Cerebellar nuclear complex (tissue), 1 donor: ENCODE measurements at regions not wholly inside any gene's neighbourhood (a gene's known extent, or its start where the extent isn't known, plus 50 kb on each side); places are given as distances from the start of the nearest gene placed in this dataset.

Experiments
- DNase-seq, 2 experiments: peaks; one replicate each; lab custom pipeline; 2025; lab: John Stamatoyannopoulos, UW

GRCh38 chr4:123096038-123096437, 173.6 kb upstream of the NUDT6 start:
- no peak for DNase-seq

- no peak for DNase-seq
Measured at GRCh38 chr4:123102897-123103471, 180.6 kb upstream of the NUDT6 start.

DNA sequence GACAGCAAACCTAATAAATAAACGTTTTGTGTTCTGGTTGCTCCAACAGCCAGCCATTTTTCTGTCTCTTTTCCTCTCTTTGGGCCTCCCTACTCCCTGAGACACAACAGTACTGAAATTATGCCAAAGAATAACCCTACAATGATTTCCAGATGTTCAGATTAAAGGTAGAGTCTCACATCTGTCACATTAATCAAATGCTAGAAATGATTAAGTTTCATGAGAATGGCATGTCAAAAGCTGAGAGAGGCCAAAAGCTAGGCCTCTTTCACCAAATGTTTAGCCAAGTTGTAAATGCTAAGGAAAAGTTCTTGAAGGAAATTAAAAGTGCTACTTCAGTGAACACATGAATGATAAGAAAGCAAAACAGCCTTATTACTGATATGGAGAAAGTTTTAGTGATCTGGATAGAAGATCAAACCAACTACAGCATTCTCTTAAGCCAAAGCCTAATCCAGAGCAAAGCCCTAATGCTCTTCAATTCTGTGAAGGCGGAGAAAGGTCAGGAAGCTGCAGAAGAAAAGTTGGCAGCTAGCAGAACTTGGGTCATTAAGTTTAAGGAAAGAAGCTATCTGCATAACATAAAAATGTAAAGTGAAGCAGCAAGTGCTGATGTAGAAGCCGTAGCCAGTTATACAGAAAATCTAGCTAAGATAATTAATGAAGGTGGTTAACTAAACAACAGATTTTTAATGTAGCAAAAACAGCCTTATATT, 182.1 kb upstream of the NUDT6 start:
- DNase-seq: no peak

DNA sequence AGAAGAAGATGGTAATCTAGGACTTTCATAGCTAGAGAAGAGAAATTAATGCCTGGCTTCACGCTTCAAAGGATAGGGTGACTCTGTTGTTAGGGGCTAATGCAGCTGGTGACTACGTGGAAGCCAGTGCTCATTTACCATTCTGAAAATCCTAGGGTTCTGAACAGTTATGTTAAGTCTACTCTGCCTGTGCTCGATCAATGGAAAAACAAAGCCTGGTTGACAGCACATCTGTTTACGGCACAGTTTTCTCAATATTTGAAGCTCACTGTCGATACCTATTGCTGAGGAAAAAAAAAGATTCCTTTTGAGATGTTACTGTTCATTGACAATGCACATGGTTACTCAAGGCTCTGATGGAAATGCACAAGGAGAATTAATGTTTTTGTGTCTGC, 182.6 kb upstream of the NUDT6 start:
- DNase-seq: no peak

- no peak for DNase-seq
Measured at GRCh38 chr4:123106747-123107146, 184.3 kb upstream of the NUDT6 start.

DNA sequence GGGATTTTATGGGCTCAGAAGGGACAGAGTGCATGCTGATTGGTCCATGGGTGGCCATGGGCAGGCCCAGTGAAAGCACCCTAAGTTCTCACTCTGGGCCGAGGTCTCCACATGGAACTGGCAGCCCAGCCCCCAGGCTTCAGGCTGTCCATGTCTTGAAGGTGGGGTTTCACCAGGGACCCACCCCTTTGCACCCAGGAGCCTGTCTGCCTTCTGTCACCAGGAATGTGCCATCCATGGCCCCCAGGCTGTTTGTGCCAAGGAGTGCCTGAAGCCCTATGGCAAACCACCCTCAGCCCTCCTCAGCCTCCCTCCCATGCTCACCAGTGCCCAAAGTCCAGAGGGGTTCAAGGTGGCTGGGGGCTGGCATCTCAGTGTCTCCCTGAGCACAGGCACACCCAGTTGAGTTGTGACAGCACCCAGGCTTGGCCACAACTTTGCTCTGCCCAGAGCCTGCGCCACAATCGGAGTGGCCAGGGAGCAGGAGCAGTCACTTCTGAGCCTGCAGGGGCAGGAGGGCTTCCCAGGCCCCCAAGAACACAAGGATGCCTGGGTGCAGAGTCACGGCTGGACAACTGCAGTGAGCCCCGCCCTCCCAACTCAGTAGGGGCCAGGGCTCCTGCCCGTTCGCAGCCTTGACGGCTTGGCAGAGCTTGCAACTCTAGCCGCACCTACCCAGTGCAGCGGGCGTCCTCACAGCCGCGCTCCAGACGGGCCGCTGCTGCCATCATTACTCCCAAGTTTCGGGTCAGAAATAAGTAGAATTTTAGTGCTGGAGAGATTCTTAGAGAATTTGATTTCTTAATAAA, 185.3 kb upstream of the NUDT6 start:
- DNase-seq: no peak

GRCh38 chr4:123109139-123109538, 186.7 kb upstream of the NUDT6 start:
- DNase-seq: no peak

- no peak for DNase-seq
Measured at GRCh38 chr4:123110147-123110546, 187.8 kb upstream of the NUDT6 start.

DNA sequence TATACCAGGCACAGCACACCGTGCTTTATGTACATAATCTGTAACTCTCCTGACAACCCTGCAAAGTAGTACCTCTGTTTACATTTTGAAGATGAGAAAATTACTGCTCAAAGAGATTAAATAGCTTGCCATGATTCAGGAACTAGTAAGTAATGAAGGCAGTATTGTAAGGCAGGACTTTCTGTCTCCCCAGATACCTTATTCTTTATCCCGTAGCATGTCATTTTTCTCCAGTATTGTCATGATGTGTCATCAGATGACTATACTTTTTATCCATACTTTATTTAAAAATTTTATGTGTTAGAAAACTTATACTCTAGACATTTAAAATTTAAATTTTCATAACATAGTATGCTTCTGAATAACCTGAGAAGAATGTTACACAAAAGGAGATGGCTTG, 188.3 kb upstream of the NUDT6 start:
- no peak for DNase-seq

- DNase-seq: no peak
Measured at GRCh38 chr4:123113155-123113554, 190.8 kb upstream of the NUDT6 start.

DNA sequence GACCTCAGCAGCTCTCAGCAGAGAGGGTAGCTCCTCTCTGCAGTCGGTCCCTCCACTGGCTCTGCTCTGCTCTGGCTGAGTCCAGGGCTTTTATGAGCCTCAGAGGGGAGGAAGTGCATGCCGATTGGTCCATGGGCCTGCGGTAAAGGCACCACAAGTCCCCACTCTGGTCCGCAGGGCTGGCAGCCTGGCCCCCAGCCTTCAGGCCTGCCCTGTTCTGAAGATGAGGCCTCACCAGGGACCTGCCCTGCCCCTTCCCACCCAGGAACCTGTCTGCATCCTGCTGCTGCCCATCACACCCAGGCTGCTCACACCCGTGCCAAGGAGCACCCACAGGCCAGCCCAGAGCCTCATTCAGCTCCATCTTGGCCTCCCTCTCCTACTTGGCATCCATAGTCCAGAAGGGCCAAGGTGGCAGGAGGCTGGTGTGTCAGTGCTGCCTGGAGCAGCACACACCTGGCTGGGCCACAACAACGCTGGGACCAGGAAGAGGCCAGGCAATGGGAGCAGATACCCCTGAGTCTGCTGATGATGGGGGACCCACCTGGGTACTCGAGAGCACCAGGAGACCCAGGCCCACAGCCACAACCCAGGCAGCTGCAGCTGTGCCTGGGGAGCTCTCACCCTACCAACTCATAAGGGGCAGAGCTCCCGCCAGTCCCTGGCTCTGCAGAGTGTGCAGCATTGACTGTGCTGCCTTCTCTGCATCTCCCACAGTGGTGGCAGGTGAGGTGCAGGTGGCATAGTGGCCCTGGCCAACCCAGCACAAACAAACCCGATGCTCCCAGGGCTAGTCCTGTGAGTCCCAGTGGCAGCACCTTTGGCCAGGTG, 191.9 kb upstream of the NUDT6 start:
- no peak for DNase-seq

- no peak for DNase-seq
Measured at GRCh38 chr4:123114915-123115756, 192.7 kb upstream of the NUDT6 start.

DNA sequence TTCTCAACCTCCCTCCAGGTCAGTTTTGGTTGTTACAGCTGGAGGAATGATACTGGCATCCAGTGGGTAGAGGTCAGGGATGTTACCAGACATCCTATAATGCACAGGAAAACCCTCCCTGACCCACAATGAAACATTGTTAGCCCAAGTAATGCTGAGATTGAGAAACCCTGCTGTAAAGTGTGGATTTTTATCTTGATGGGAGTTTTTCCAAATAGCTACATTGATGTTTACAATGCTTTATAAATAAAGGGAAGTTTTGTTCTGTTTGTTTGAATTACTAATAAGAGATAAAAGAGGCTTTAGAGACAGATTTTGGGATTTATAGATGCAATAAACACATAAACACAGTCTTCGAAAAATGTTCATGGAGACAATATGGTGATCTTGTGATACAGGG, 194.0 kb upstream of the NUDT6 start:
- no peak for DNase-seq

DNA sequence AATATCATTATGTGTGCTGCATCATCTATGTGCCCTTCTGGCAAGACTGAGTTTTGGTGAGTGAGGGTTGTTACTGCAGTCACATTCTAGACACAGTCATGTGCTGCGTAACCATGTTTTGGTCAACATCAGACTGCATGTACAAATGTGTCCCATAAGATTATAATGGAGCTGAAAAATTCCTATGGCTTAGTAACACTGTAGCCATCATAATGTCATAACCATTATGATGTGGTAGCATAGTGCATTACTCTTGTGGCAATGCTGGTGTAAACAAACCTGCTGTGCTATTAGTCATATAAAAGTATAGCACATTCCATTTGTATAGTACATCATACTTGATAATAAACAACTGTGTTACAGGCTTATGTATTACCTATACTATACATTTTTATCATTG, 198.1 kb upstream of the NUDT6 start:
- no peak for DNase-seq

- DNase-seq: no peak
Measured at GRCh38 chr4:123121241-123121907, 199.0 kb upstream of the NUDT6 start.

DNA sequence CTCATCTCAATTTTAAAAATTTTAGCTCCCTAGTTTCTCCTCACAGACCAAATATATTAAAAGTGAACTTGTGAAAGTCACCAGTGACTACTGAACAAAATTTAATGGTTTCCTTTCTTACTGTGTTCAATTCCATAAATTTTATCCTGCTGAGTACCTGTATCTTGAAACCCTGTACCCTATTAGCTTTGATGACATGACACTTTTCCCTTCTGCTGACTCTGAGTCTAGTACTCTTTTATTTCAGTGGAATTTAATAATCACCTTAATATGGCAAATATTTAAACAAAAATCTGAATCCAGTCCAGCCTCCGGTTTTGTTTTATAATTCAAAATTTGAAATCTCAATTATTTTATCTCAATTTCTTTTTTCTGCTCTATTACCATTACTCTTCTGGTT, 203.1 kb upstream of the NUDT6 start:
- DNase-seq: no peak

DNA sequence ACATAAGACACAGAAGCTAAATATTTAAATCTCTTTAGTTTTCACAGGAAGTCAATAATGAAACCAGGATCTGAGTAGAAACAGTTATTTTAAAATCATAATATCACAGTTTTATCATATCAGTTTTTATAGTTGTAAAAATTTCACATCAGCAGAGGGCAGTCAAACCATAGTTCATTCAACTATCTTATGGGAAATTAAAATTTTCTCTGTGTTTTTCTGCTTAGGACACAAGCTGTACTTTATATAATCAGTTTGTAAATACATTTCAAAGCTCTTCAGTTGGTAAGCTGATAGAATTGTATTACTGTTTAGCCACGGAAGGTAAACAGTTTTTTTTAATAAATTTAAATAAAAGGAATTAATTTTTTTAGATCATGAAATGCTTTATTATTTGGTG, 204.8 kb upstream of the NUDT6 start:
- no peak for DNase-seq

DNA sequence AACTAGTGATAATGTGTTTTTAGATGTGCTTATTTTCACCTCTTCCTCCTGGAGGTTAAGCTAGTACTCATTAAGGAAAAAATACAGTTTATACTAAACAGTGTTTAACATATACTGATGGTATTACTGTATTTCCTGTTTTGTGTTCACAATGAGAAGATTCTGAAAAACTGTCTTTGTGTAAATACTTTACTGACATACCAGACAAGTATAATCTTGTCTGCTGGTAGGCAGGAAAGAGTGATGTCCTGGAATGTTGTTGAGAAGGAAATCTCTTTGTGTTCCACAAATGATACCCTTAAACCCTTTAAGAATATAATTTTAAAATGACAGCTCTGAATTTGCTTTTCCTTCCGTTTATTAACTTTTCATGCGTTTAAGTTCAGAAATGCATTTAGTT, 205.5 kb upstream of the NUDT6 start:
- no peak for DNase-seq

DNA sequence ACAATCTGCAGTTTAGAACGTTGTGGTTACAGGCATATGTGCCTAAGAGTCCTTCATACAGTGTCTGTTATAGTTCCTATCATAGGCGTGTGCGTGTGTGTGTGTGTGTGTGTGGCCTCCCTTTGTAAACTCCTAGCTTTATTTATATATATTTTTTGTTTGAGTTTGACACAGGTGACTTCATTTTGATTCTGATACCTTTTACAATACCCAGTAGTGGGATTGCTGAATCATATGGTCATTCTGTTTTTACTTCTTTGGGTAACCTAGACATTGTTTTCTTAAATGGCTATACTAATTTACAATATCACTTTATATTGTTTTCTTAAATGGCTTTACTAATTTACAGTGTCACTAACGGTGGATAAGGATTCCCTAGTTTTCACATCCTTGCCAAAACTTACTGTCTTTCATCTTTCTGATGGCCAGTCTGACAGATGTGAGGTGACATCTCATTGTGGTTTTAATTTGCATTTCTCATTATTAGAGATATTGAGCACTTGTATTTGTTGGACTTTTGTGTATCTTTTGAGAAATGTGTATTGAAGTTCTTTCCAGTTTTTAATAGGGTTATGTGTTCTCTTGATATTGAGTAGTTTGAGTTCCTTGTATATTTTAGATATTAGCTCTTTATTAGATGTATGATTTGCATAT, 211.1 kb upstream of the NUDT6 start:
- DNase-seq: no peak

- DNase-seq: no peak
Measured at GRCh38 chr4:123144616-123145015, 222.2 kb upstream of the NUDT6 start.
